ENCODE measurements at regions not wholly inside any gene's neighbourhood (a gene's known extent, or its start where the extent isn't known, plus 50 kb on each side); places are given as distances from the start of the nearest gene placed in this dataset.
A peak's percentile ranks its signal among the peaks of the same experiment; 100 is the strongest.

DNA sequence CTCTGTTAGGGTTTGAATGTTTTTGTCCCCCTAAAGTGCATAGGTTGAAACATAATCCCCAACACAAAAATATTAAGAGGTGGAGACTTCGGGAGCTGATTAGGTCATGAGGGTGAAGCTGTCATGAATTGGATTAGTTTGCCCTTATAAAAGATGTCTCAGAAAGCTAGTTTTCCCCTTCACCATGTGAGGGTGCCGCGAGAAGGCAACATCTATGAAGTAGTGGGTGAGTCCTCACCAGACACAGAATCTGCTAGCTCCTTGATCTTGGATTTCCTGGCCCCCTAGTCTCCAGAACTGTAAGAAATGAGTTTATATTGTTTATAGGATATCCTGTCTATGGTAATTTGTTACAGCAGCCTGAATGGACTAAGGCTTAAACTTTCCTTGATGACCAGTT lies 301.5 kb upstream of the ATP2B1 start:
- TF ChIP-seq, protein P1, sequence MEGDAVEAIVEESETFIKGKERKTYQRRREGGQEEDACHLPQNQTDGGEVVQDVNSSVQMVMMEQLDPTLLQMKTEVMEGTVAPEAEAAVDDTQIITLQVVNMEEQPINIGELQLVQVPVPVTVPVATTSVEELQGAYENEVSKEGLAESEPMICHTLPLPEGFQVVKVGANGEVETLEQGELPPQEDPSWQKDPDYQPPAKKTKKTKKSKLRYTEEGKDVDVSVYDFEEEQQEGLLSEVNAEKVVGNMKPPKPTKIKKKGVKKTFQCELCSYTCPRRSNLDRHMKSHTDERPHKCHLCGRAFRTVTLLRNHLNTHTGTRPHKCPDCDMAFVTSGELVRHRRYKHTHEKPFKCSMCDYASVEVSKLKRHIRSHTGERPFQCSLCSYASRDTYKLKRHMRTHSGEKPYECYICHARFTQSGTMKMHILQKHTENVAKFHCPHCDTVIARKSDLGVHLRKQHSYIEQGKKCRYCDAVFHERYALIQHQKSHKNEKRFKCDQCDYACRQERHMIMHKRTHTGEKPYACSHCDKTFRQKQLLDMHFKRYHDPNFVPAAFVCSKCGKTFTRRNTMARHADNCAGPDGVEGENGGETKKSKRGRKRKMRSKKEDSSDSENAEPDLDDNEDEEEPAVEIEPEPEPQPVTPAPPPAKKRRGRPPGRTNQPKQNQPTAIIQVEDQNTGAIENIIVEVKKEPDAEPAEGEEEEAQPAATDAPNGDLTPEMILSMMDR (IDR thresholded peaks at IDR 0.05; ENCODE audit: low read depth, low read length) = 0 out of 2 replicates have a peak, but pooled peaks have one; percentile 22
- DNase-seq = peak; percentile 57
- Histone ChIP-seq H3K36me3 (no peaks in the 10 kb centered on the region), H3K9me3 (ENCODE audit: severe bottlenecking) (no peaks in the 10 kb centered on the region), H3K4me3 (ENCODE audit: low read depth, low read length) (no peak overlapping the region), H3K27ac (no peak overlapping the region), H3K27me3 (ENCODE audit: insufficient read depth, low read depth, severe bottlenecking) (no peaks in the 10 kb centered on the region)

DNA sequence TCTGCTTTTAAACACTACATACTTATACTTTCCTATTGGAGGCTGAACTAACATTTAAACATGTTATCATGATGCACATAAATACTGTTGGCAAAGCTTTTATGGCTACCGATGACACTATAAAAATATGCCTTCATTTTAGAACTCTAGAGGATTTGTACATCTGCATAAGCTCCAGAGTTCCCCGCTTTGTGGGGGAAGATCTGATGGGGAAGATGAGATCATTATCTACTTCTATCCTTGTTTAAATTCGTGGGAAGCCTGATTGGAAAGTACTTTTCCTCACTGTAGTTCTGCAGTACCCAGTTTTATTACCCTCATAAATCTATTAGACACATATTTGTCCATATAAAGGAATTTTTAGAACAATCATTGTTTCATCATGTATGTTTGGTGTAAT lies 299.6 kb upstream of the ATP2B1 start:
- H3K27ac ChIP-seq = no peak overlapping the region
- TF ChIP-seq, protein P1 (IDR thresholded peaks at IDR 0.05; ENCODE audit: low read depth, low read length) = no peak
- H3K27me3 ChIP-seq (ENCODE audit: insufficient read depth, low read depth, severe bottlenecking) = no peaks in the 10 kb centered on the region
- no peak overlapping the region for H3K4me3 ChIP-seq (ENCODE audit: low read depth, low read length)
- no peaks in the 10 kb centered on the region for H3K9me3 ChIP-seq (ENCODE audit: severe bottlenecking)
- no peak for DNase-seq
- H3K36me3 ChIP-seq = no peaks in the 10 kb centered on the region

DNA sequence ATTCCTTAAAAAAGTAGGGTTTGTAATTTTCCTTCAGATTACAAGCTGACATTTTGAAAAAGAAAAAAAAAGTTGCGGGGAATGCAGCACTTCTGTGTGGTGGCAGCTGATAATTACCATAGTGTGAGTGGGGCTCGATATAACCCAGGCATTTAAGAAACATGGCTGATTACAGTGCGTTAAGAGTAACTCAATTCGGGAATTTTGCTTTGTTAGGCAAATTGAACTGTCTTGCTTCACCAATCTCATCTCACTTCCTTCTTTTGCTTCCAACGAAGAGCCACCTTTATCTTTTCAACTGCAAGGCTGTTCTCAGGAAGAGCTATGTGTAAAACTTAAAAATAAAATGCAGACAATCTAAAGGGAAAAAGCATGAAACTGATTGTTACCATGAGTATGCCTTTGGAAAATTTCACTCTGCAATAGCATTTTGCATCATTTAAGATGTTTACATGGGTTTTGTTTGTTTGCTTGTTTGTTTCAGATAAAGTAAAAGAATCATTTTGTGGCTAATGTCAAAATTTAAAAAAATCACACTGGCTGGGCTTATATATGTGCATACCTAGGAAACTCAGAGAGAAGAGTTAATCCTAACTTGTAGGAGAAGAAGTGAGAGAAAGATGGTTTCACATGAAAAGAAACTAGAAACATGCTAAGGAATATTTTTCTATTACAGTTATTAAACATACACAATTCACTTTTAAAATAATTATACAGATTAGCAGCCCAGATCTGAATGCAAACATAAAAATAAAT lies 295.9 kb upstream of the ATP2B1 start:
- Histone ChIP-seq H3K9me3 (ENCODE audit: severe bottlenecking) (no peaks in the 10 kb centered on the region), H3K36me3 (no peaks in the 10 kb centered on the region), H3K27me3 (ENCODE audit: insufficient read depth, low read depth, severe bottlenecking) (no peaks in the 10 kb centered on the region), H3K27ac (no peak overlapping the region), H3K4me3 (ENCODE audit: low read depth, low read length) (no peak overlapping the region)
- no peak for DNase-seq
- TF ChIP-seq, protein P1 (IDR thresholded peaks at IDR 0.05; ENCODE audit: low read depth, low read length) = no peak

DNA sequence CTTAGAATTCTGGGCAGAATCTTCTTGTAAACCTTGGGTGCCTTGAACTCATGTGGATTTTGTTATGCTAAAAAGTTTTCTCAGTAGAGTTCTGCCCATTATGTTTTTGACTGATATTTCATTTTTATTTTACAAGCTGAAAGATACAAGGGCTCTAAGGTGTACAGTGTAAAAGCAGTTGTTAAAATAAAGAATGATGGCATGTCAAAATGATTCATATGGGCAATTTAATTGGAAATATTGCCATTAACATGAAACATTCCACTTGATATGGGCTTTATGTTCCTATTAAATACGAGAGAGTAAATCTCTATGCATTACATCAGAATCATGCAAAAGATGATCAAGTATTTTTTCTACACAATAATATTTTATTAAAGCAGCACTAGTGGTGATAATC lies 295.1 kb upstream of the ATP2B1 start:
- H3K27me3 ChIP-seq (ENCODE audit: insufficient read depth, low read depth, severe bottlenecking) = no peaks in the 10 kb centered on the region
- DNase-seq = no peak
- H3K27ac ChIP-seq = no peak overlapping the region
- no peaks in the 10 kb centered on the region for H3K9me3 ChIP-seq (ENCODE audit: severe bottlenecking)
- H3K4me3 ChIP-seq (ENCODE audit: low read depth, low read length) = no peak overlapping the region
- H3K36me3 ChIP-seq = no peaks in the 10 kb centered on the region
- TF ChIP-seq, protein P1 (IDR thresholded peaks at IDR 0.05; ENCODE audit: low read depth, low read length) = no peak

DNA sequence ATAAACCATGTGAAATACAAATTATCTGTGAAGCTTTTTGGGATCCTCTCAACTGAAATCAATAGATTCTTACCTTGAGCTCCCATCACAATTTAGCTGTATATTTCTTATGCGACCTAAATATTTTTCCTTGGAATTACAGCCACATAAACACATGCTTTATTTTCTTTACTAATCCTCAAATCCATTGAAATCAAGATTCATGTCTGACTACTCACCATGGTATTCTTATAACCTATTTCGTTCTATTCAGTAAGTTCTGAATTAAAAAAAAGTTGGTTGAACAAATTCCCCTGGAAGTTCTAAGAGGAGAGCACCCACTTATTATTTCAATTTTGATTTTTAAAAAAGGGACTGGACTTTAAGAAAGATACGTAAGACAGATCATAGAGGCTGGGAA lies 292.1 kb upstream of the ATP2B1 start:
- H3K36me3 ChIP-seq = no peaks in the 10 kb centered on the region
- no peak overlapping the region for H3K27ac ChIP-seq
- TF ChIP-seq, protein P1 (IDR thresholded peaks at IDR 0.05; ENCODE audit: low read depth, low read length) = no peak
- no peaks in the 10 kb centered on the region for H3K9me3 ChIP-seq (ENCODE audit: severe bottlenecking)
- no peaks in the 10 kb centered on the region for H3K27me3 ChIP-seq (ENCODE audit: insufficient read depth, low read depth, severe bottlenecking)
- DNase-seq = no peak
- no peak overlapping the region for H3K4me3 ChIP-seq (ENCODE audit: low read depth, low read length)
